ENCODE measurements at regions not wholly inside any gene's neighbourhood (a gene's known extent, or its start where the extent isn't known, plus 50 kb on each side); places are given as distances from the start of the nearest gene placed in this dataset.

DNA sequence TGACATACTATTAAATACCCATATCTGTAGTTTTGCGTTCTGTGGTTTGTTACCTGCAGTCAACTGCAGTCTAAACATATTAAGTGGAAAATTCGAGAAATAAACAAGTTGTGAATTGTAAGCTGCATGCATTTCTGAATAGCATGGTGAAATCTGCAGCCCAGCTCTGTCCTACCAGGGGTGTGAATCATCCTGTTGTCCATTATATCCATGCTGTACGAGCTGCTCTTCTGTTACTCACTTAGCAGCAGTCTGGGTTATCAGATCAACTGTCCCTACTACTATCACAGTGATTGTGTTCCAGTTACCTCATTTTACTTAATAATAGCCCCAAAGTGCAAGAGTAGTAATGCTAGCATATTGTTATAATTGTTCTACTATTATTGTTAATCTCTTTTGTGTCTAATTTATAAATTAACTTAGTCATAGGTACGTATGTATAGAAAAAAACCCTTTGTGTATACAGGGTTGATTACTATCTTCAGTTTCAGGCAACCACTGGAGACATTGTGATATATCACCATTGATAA lies 173.7 kb upstream of the FAT4 start:
- no peak for DNase-seq (ENCODE audit: low spot score)

GRCh38 chr4:125135652-125136051 lies 179.1 kb upstream of the FAT4 start:
- DNase-seq (ENCODE audit: low spot score): no peak

DNA sequence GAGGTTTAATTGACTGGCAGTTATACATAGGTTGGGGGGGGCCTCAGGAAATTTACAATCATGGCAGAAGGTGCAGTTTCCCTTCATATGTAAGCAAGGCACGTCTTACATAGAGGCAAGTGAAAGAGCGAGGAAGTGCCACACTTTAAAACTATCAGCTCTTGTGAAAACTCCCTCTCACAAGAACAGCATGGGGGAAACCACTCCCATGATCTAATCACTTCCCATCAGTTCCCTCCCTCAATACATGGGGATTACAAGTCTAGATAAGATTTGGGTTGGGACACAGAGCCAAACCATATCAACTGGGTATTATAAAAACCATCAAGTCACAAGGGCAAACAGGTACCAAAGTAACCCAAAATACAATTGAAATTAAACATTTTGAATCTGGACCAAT lies 182.0 kb upstream of the FAT4 start:
- no peak for DNase-seq (ENCODE audit: low spot score)

DNA sequence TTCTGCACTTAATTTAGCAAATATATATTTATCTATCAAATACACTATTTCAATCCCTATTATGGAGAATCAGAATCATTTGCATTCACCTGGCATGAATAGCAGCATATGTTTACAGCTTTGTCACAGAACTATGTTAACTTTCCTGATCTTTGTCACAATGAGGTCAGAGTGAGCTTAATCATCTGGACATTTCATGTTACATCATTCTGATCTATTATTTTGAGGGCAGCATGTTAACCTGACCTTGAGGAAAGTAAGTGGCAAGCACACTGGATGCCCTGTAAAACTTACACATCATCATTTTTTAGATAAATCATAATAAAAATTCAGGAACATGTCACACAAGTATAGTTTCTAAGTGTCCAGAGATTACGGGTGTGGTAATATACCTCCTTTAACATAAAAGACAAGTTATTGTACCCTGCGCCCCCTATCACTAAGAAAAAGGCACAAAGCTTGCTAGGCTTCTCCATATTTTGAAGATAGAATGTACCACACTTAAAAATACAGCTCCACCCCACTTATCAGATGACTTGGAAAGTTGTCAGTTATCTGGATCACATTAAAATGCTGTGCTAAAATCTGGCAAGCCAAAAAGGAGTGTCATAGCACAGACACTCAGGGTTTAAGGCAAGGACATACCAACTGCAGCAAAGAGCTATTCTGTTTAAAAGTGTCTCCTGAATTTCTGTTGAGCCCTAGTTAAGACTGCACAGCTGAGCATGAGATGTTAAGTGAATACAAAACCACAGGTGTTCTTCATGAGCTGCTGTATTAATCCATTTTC lies 182.7 kb upstream of the FAT4 start:
- DNase-seq (ENCODE audit: low spot score): no peak

DNA sequence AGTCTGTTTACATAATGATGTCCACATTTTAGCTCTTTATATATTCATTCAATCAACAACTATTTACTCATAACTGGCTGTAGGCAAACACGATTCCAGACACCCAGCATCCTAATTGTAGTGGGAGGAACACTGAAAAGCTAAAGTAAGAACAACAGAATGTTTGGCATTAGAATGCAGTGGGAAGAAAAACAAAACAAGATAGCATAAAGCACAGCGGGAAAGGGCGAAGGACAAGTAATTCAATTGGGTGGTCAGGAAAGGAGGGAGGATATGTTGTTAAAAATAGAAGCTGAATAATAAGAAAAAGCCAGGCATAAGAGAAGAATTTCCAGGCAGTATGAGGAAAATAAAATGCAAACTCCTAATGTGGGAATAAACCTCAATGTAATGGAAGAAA lies 189.5 kb upstream of the FAT4 start:
- no peak for DNase-seq (ENCODE audit: low spot score)

GRCh38 chr4:125123570-125124109 lies 191.1 kb upstream of the FAT4 start:
- DNase-seq (ENCODE audit: low spot score): no peak

DNA sequence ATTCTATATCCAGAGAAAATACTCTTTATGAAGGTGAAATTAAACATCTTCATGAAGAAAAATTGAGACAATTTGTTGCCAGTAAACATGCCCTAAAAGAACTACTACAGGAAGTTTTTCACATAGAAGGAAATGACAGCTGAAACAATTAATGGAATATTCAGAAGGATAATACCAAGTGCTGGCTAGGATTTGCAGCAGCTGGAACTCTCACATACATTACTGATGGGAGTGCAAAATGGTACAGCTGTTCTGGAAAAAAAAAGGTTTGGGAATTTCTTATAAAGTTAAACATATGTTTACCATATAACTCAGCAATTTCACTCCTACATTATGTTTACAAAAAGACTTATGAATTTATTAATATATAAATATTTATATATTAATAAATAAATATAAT lies 193.2 kb upstream of the FAT4 start:
- DNase-seq (ENCODE audit: low spot score): no peak

DNA sequence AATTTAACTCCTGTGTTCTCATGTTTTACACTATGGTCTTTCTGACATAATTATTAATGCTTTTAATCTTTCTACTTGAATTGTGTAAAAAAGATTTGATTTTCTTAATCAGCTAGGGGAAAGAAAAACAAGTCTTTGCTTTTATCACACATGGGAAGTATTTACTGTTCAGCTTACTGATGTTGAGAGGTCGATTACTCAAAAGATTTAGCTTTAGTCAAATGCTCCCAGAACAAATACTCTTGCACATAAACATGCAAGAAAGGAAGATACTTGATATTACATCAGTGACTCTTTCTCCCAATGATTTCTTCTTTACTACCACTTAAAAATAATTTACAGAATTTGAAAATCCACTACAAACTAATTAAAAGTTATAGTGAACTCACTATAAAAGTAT lies 198.3 kb upstream of the FAT4 start:
- DNase-seq (ENCODE audit: low spot score): no peak

DNA sequence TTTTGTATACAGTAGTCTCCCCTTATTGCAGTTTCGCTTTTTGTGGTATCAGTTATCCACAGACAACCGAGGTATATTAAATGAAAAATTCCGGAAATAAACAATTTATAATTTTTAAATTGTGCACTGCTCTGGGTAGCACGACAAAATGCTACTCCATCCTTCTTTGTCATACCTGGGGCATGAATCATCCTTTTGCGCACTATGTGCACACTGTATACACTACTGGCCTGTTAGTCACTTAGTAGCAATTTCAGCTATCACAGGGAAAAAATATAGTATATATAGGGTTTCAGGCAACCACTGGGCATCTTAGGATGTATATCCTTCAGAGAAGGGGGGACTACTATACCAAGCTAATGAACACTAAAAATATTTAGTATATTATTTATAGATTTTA lies 198.8 kb upstream of the FAT4 start:
- DNase-seq (ENCODE audit: low spot score): no peak

- no peak for DNase-seq (ENCODE audit: low spot score)
Observed at GRCh38 chr4:125115476-125115875, 199.3 kb upstream of the FAT4 start.

DNA sequence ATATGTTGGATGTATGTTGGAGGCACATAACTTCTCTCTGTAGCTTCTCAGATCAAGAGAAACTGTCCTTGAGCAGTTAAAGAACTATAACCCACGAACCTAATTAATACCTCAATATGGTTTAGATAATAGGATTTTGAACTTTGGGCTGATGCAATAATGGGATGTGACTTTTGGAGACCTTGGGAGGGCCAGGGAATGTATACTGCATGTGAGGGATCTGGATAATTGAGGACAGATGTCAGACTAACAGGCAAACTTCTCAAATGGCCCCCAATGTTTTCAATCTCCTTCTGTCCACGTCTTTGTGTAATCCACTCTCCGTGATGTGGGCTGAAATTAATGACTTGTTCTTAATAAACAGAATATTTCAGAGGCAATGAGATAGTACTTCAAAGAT lies 202.2 kb upstream of the FAT4 start:
- no peak for DNase-seq (ENCODE audit: low spot score)

DNA sequence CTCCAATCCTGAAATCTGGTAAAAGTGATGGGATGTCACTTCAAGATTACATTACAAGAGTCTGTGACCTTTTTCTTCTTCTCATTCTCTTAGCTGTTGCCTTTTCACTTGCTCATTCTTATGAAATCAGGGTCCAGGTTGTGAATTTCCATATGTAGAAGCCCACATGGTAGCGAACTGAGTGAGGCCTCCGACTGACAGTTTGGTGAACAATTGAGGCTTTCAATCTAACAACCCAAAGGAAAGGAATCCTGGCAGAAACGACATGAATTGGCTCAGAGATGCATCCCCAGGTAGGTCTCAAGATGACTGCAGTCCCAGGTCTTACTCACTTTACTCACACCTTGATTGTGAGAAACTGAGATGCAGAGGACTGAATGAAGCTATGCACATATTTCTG lies 203.4 kb upstream of the FAT4 start:
- DNase-seq (ENCODE audit: low spot score): peak; percentile 17

DNA sequence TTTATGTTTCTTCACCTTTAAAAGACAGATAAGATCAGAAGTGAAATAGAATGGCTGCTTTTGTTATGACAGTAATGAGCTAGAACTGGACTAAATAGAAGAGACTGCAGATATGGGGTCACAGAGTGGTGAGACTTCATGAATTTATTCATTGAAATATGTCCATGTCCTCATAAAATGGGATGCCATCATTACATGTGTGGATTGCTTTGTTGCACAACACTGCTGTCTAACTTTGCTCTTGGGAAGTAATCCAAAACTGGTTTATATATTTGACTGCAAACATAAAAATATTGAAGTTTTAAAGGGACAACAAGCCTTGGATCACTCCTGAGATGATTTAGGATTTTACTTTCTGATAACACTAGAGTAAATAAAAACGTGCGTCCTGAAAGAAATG lies 209.2 kb upstream of the FAT4 start:
- no peak for DNase-seq (ENCODE audit: low spot score)

- DNase-seq (ENCODE audit: low spot score): no peak
Observed at GRCh38 chr4:125104616-125105015, 210.1 kb upstream of the FAT4 start.

DNA sequence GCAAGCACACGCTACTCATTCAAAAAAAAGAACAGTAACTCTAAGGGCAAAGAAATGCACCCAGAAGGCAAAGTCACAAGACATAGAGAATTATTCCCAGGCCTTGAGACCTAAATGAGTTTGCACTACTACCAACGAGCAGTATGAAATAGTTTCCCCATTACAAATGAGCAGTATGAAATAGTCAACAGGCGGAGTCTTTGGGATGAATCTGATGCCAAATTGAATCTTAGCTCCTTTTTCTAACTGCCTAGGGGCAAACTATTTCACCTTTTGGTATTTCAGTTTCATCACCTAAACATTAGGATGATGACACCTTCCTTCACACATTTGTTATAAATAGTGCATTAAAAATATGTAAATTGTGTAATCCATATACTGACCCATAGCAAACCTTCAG lies 213.0 kb upstream of the FAT4 start:
- no peak for DNase-seq (ENCODE audit: low spot score)

- DNase-seq (ENCODE audit: low spot score): no peak
Observed at GRCh38 chr4:125097729-125098128, 217.0 kb upstream of the FAT4 start.

DNA sequence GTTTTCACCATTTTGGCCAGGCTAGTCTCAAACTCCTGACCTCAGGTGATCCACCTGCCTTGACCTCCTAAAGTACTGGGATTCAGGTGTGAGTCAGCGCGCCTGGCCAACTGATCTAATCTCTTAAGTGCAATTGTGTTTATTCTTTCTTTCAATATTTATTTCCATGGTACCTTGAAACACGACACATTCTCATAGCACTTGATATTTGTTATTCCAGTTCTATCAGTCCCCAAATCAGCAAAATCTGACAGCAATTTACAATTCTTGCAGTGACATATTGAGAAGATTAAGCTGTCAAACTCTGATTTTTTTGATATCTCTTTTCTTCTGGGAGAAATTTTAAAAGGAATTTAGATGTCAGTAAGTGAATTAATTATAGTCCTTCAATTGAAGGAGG lies 218.1 kb upstream of the FAT4 start:
- no peak for DNase-seq (ENCODE audit: low spot score)

GRCh38 chr4:125091541-125091940 lies 223.2 kb upstream of the FAT4 start:
- DNase-seq (ENCODE audit: low spot score): no peak

DNA sequence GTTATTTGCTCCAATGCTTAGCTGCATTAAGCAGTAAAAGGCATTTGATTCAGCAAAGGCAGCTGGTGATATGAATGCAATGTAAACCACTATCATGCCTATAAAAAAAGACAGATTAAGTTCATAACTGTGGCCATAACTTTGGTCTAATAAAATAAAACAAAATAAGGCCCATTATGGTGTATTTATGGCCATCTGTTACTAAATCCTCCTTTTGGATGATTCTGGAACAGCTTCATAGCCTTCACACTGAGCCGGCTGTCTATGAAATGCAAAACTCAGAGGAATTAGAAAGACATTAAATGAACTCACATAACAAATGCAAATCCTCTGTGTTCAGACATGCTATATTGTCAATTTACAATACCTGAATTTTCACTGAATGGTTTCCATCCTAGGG lies 223.7 kb upstream of the FAT4 start:
- no peak for DNase-seq (ENCODE audit: low spot score)

DNA sequence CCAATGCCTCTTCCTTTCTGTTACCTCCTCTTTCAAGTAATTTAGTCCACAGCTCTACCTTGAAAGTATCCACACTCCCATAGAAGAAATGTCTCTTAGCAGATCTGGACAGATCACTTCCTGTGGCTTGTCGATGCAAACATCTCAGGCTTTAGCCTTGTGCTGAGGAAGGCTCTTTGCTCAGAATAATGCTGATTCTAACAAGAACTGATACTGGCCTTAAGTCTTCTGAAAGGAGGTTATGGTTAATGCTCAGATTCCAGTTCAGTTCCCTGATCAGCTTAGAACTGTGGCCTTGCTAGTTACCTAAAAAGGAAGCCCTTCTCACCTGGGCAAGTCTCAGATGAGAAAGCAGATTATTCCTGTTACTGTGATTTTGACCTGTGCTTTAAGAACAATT lies 230.1 kb upstream of the FAT4 start:
- no peak for DNase-seq (ENCODE audit: low spot score)

DNA sequence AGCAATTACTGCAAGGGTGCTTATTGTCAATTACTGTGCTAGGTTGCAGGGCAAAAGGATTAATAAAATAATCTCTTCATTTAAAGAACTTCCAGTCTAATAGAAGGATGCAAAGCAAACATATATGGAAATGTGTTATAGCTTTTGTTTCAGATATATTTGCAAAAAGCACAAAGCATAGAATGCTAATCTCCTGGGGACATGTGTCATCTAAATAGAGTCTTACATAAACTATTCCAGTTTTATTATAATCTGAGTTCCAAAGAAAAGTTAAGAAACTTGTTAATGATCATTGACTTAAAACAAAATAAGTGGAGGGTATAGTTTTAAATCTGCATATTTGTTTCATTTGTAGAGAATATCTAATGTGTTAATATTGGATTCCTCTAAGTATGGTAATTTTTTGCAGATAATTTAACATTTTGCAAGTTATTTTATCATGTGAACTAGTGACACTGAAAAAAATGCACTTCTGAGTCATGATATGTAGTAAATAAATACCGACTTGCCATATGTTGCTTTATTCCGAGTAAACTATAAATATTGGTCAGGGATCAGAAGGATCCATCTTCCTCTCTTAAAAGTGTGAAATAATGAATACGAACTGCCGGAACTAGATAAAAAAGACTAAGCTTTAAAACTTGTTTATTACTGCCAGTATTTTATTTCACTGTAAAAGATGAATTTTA lies 231.9 kb upstream of the FAT4 start:
- DNase-seq (ENCODE audit: low spot score): no peak

DNA sequence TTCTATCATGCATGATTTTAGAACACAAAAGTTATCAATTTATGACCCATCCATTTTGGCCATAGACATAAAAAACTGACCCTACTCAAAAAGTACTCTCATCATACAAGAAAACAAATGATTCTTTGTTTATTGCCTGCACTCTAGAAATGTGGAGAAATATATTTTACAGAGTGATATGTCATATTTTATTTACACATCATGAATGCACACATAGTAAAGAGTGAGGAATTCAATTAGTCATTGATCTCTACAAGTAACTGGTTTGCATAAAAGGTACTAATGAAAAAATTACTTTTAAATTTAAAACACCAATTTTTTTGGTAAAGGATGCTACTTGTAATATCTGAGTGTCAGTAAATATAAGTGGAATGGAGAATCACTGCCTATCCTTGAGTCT lies 242.5 kb upstream of the FAT4 start:
- DNase-seq (ENCODE audit: low spot score): no peak

DNA sequence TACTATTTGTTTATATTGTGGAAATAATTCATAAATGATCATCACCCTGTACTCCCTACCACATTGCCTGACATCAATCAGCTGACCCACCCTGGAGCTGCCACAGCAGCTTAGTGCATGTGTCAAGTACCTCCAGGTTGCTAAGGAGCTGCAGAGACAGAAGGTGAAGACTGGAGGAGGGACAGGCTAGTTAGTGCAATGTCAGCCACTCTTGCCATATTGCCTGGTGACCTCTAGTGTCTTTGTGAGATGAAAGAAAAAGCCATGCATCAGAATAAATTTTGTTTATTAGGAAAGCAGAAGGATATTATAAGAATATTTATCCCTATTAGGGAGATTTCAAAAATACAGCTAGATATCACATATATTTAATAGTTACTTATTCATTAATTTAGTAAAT lies 243.9 kb upstream of the FAT4 start:
- DNase-seq (ENCODE audit: low spot score): no peak

Data from iPS-NIHi11 (cell line).